Ectodermal cell (in vitro differentiated cells): ENCODE measurements at regions not wholly inside any gene's neighbourhood (a gene's known extent, or its start where the extent isn't known, plus 50 kb on each side); places are given as distances from the start of the nearest gene placed in this dataset.

ENCODE experiments used
- H3K27ac ChIP-seq: 2 replicates; pipeline ENCODE4 v1.7.0; 2013; ENCODE audit warnings: mild to moderate bottlenecking, low read depth, low read length; ENCODE audit not compliant: insufficient read depth, poor library complexity, severe bottlenecking
- H3K27me3 ChIP-seq: 2 replicates; pipeline ENCODE4 v1.7.0; 2013; ENCODE audit warnings: mild to moderate bottlenecking, low read length; ENCODE audit not compliant: insufficient read depth, control insufficient read depth, poor library complexity, severe bottlenecking
- H3K36me3 ChIP-seq: one replicate; pipeline ENCODE4 v1.7.0; 2013; ENCODE audit warnings: low read length; ENCODE audit not compliant: control insufficient read depth, insufficient read depth
- H3K4me1 ChIP-seq: one replicate; pipeline ENCODE4 v1.7.0; 2013; ENCODE audit warnings: low read length; ENCODE audit not compliant: control insufficient read depth, insufficient read depth
- H3K4me3 ChIP-seq: 2 replicates; pipeline ENCODE4 v1.7.0; 2013; ENCODE audit warnings: low read depth, low read length, control low read depth; ENCODE audit not compliant: insufficient read depth
- H3K9me3 ChIP-seq: 2 replicates; pipeline ENCODE4 v1.7.0; 2013; ENCODE audit warnings: mild to moderate bottlenecking, low read length, moderate library complexity; ENCODE audit not compliant: control insufficient read depth
- WGBS, 2 experiments: methylation state at CpG; one replicate each; pipeline ENCODE4 v1.1.7; 2013; ENCODE audit warnings: missing lambda C conversion rate in 2 of 2; 5-methylcytosine and 5-hydroxymethylcytosine counted together

- WGBS, 2 experiments: 92 to 94% methylated on average over 6 of the region's 6 CpGs
- Histone ChIP-seq H3K36me3 (no peaks in the 10 kb centered on the region), H3K4me1 (no peaks in the 10 kb centered on the region), H3K4me3 (no peak overlapping the region), H3K27me3 (no peaks in the 10 kb centered on the region), H3K27ac (no peak overlapping the region), H3K9me3 (no peaks in the 10 kb centered on the region)
Observed at GRCh38 chr5:175329976-175330375, 114.0 kb downstream of the DRD1 start.

- no peaks in the 10 kb centered on the region for H3K9me3 ChIP-seq
Observed at GRCh38 chr5:175328687-175329086, 115.3 kb downstream of the DRD1 start.

GRCh38 chr5:175328176-175328575 is 115.8 kb downstream of the DRD1 start:
- no peaks in the 10 kb centered on the region for H3K4me1 ChIP-seq
- WGBS, 2 experiments: 60 to 65% methylated on average over 4 of the region's 4 CpGs
- no peaks in the 10 kb centered on the region for H3K27me3 ChIP-seq
- no peak overlapping the region for H3K27ac ChIP-seq
- H3K36me3 ChIP-seq: no peaks in the 10 kb centered on the region
- H3K4me3 ChIP-seq: no peak overlapping the region
- H3K9me3 ChIP-seq: no peaks in the 10 kb centered on the region

More at GRCh38 chr5:175328687-175329086, 115.3 kb downstream of the DRD1 start:
- no peaks in the 10 kb centered on the region for H3K36me3 ChIP-seq
- no peaks in the 10 kb centered on the region for H3K4me1 ChIP-seq
- no peak overlapping the region for H3K4me3 ChIP-seq
- WGBS, 2 experiments: 90 to 93% methylated on average over 3 of the region's 3 CpGs
- H3K27ac ChIP-seq: no peak overlapping the region
- no peaks in the 10 kb centered on the region for H3K27me3 ChIP-seq

- H3K27ac ChIP-seq: no peak overlapping the region
- H3K27me3 ChIP-seq: no peaks in the 10 kb centered on the region
- H3K36me3 ChIP-seq: no peaks in the 10 kb centered on the region
Observed at GRCh38 chr5:175325681-175326080, 118.3 kb downstream of the DRD1 start.

GRCh38 chr5:175321927-175322532 is 122.0 kb downstream of the DRD1 start:
- Histone ChIP-seq H3K27ac (no peak overlapping the region), H3K36me3 (no peaks in the 10 kb centered on the region), H3K4me3 (no peak overlapping the region), H3K27me3 (no peaks in the 10 kb centered on the region), H3K4me1 (no peaks in the 10 kb centered on the region), H3K9me3 (no peaks in the 10 kb centered on the region)
- 35 to 37% methylated on average over 3 of the region's 3 CpGs for WGBS, 2 experiments

More at GRCh38 chr5:175325681-175326080, 118.3 kb downstream of the DRD1 start:
- Histone ChIP-seq H3K9me3 (no peaks in the 10 kb centered on the region), H3K4me3 (no peak overlapping the region), H3K4me1 (no peaks in the 10 kb centered on the region)

DNA sequence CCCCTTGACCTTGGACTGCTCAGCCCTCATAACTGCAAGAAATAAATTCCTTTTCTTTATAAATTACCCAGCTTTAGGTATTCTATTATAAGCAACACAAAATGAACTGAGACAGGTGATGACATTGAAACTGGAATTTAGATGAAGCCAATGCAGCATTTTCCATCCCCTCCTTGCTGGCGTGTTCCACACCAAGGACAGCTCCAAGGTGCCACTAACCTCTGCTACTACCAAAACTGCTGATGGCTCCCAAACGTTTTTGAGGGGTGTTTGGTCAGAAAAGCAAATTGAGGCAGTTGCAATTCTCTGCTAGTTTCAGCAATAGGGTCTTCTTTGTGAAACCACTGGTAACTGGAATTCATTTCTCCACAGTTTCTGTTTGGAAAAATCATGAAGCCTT is 124.8 kb downstream of the DRD1 start:
- no peaks in the 10 kb centered on the region for H3K9me3 ChIP-seq

DNA sequence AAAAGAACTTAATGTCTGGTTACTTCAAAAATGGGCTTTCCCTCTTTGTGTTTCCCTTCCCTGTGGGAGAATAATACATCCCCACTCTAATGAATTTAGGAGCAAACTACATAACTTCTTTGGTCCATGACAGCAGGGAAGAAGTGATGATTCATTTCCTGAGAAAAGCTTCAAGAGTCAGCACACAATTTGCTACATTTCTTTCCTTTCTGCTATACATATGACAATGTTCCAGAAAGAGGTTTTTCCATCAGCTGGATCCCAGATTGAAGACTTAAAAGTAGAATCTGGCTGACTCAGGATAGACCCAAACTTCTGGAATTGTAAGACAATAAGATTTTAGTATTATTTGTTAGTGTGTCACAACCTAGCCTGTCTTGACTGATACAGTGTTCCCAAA is 126.1 kb downstream of the DRD1 start:
- Histone ChIP-seq H3K4me1 (no peaks in the 10 kb centered on the region), H3K27me3 (no peaks in the 10 kb centered on the region), H3K36me3 (no peaks in the 10 kb centered on the region), H3K27ac (no peak overlapping the region), H3K4me3 (no peak overlapping the region), H3K9me3 (no peaks in the 10 kb centered on the region)

More for the DNA sequence above, 124.8 kb downstream of the DRD1 start:
- H3K27me3 ChIP-seq: no peaks in the 10 kb centered on the region
- no peaks in the 10 kb centered on the region for H3K36me3 ChIP-seq
- H3K4me1 ChIP-seq: no peaks in the 10 kb centered on the region
- H3K27ac ChIP-seq: no peak overlapping the region
- 43 to 45% methylated on average over 2 of the region's 2 CpGs for whole genome bisulfite sequencing, 2 experiments
- no peak overlapping the region for H3K4me3 ChIP-seq

DNA sequence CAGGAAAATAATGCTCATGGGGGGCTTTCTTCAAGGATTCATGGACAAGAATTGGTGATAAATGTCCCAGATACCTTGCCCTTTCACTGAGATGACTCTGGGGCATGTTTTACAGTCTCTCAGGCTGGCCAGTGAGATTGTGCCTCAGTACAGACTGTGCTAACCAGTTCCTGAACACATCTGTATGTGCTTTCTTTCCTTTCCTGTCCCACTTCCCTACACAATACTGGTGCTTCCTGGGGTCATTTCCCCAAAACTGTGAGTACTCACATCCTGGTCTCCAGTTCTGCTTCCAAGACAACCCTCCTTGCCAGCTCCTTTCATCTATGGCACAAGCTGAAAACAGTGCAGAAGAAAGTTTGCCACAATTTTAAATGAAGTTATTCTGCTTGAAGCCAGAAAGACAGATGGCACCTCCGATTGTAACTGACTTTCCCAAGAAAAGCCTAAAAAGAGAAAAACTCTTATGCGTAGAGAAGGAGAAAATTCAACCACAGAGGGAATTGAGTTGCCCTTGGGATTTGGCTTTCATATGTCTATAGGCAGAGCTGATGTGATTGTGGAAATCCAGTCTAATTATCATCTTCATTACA is 134.7 kb downstream of the DRD1 start:
- WGBS, 2 experiments: 92 to 97% methylated on average over 2 of the region's 2 CpGs
- H3K27me3 ChIP-seq: no peaks in the 10 kb centered on the region
- H3K4me1 ChIP-seq: no peaks in the 10 kb centered on the region
- H3K27ac ChIP-seq: no peak overlapping the region
- no peaks in the 10 kb centered on the region for H3K36me3 ChIP-seq
- H3K4me3 ChIP-seq: no peak overlapping the region
- no peaks in the 10 kb centered on the region for H3K9me3 ChIP-seq

- Histone ChIP-seq H3K4me3 (no peak overlapping the region), H3K4me1 (no peaks in the 10 kb centered on the region), H3K27me3 (no peaks in the 10 kb centered on the region), H3K36me3 (no peaks in the 10 kb centered on the region), H3K27ac (no peak overlapping the region), H3K9me3 (no peaks in the 10 kb centered on the region)
- WGBS, 2 experiments: 80 to 82% methylated on average over 3 to 5 of the region's 5 CpGs
Observed at GRCh38 chr5:175308701-175309100, 135.3 kb downstream of the DRD1 start.

- 83 to 89% methylated on average over 1 to 2 of the region's 2 CpGs for WGBS, 2 experiments
- no peaks in the 10 kb centered on the region for H3K4me1 ChIP-seq
- no peaks in the 10 kb centered on the region for H3K9me3 ChIP-seq
- no peak overlapping the region for H3K27ac ChIP-seq
- H3K4me3 ChIP-seq: no peak overlapping the region
- H3K27me3 ChIP-seq: no peaks in the 10 kb centered on the region
- H3K36me3 ChIP-seq: no peaks in the 10 kb centered on the region
Observed at GRCh38 chr5:175306381-175306780, 137.6 kb downstream of the DRD1 start.
